DMS114 treated with DMSO at 0.1 percent for 48 hours (cell line): ENCODE measurements at regions not wholly inside any gene's neighbourhood (a gene's known extent, or its start where the extent isn't known, plus 50 kb on each side); places are given as distances from the start of the nearest gene placed in this dataset.
"Not testable (repeated sequence)": the region's sequence is repeated elsewhere in the genome, so short reads cannot be mapped to it uniquely, and the experiment has no call there.

Source experiments
- DNase-seq: peaks from one replicate; lab custom pipeline; 2025; ENCODE audit not compliant: unreplicated experiment; lab: John Stamatoyannopoulos, UW

GRCh38 chr7:20839196-20839735, 52.6 kb upstream of the SP8 start:
- no peak for DNase-seq

DNA sequence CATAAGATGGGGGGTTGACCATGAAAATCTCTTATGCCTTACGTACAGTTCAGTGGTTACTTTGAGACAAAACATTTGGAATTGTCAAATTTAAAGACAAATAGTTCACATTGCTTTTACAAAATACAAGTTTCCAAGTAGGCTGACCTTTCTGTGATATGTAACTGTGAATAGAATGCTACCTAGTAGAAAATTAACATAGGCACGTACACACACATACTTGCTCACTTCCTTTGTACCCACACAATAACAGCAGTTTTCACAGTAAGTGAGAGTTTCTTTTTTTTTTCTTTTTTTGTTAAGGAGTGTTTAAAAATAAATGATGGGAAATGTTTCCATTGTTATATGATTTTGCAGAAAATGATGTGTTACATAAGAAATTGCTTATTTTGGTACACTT, 53.3 kb upstream of the SP8 start:
- no peak for DNase-seq

DNA sequence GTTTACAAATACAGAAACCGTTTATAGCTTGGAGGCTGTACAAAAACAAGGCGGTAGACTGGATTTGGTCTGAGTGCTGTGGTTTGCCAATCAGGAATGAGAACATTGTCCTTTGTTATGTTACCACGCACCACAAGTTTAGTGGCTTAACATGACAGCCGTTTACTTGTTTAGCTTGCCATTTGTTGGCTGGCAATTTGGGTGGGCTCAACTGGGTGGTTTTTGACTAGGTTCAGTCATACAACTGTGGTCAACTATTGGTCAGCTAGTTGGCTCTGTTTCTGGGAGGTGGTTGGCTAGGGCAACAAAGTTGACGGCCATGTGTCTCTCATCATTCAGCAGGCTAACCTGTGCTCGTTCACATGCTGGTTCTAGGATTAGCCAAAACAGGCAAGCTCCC, 60.1 kb upstream of the SP8 start:
- DNase-seq = no peak

GRCh38 chr7:20858951-20859350, 72.3 kb upstream of the SP8 start:
- DNase-seq = no peak

DNA sequence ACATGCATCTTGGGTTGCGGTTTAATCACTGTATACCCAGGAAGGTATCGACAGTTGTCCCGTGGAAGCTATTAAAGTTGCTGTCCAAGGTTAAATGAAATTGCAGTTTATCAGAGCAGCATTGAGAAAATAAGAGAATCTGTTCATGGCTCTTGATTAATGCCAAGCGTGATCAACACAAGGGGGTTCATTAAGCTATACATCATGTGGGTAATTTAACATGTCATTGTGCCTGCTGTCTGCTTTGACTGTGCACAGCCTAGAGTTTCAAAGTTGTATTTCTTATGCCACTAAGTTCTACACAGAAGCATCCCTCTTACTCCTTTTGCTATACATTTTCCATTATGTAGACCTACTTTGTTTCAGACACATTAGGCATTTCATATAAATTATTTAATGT, 74.8 kb upstream of the SP8 start:
- DNase-seq = no peak

- no peak for DNase-seq
Measured at GRCh38 chr7:20862554-20862953, 75.9 kb upstream of the SP8 start.

DNA sequence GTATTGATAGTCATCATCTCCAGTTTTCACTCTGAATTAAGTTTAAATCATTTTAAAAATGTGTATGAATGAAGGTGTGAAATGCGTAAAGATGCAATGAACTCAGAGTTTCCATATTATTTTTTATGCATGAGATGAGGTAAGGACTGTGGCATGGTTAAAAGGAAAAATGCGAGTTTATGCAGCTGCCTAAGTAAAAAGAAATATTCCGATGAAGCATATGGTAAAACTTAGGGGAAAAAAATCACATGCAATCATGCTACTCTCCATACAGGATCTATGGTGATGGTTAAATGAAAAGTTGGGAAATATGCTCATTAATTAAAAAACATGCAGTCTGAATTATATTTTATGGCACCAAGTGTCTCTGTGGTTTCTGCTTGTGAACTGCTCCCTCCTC, 77.5 kb upstream of the SP8 start:
- no peak for DNase-seq

DNA sequence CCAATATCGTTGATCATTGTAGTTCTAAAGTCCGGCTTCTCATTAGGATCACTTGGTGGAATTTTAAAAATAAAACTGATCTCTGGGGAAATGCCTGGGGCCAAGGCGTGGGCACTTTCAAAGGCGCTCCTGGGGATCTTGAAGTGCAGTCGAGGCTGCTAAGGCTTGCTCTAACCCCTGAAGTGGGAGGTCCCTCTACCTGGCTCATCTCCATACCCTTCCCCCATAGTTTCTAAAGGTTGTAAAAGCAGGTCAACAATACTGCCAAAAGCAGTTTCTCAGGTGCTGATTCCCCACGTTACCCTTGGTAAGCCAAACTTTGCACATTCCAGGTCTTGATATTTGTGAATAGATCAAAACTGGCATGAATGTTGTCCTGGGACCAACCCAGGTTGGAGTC, 79.0 kb upstream of the SP8 start:
- DNase-seq = no peak

GRCh38 chr7:20870977-20871376, 84.3 kb upstream of the SP8 start:
- no peak for DNase-seq

- no peak for DNase-seq
Measured at GRCh38 chr7:20892776-20893175, 106.1 kb upstream of the SP8 start.

DNA sequence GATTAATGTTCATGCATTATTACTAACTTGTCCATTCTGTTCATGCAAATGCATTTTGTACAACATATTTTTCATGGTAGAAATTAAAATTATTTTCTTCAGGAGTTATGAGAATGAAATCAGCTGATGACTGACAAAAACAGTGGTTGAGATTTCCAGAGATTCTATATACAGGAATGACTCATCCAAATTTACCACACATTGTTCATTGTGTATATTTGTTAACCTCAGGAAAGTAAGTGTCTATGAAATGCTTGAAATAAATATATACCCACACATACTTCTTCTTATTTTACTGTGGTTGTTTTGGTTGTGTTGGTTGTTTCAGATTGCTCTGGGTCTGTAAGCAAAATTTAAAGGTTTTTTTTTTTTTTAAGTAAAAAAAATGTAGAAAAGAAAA, 108.1 kb upstream of the SP8 start:
- no peak for DNase-seq

GRCh38 chr7:20895563-20895962, 108.9 kb upstream of the SP8 start:
- DNase-seq = no peak

- no peak for DNase-seq
Measured at GRCh38 chr7:20896996-20897395, 110.3 kb upstream of the SP8 start.

- DNase-seq = no peak
Measured at GRCh38 chr7:20906801-20907453, 120.2 kb upstream of the SP8 start.

DNA sequence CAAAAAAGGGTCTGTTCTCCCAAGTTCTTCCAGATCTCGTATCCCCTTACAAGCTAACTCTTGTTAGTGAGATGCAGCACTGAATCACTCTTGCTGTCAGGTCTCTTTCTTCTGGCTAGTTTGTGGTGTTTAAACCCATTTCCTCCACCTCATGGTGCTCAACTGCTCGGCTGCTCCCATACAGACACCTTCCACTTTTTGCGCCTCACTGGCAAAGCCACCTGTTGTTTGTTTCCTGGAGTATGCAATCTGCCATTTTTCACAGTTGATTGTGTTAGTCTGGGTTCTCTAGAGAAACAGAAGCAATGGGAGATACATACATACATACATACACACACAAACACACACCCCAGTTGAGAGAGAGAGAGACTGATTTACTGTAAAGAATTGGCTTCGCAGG, 124.4 kb upstream of the SP8 start:
- DNase-seq = no peak

DNA sequence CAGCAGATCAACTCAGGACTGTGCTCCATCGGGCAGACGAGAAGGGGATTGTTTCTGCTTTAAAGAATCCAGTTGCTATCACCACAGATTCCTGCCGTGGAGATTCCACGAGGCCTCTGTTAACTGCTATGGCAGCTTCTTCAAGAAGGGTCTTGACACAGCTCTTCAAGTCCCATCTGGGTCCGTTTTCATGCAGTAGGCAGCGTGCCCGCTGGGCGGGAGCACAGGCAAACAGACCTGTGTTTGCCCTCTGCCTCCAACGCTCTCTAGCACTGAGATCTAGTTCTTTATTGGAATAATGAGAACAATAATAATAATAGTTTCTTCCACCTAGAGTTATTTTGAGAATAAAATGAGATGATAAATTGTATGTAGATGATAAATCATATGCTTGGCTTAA, 127.2 kb upstream of the SP8 start:
- no peak for DNase-seq

DNA sequence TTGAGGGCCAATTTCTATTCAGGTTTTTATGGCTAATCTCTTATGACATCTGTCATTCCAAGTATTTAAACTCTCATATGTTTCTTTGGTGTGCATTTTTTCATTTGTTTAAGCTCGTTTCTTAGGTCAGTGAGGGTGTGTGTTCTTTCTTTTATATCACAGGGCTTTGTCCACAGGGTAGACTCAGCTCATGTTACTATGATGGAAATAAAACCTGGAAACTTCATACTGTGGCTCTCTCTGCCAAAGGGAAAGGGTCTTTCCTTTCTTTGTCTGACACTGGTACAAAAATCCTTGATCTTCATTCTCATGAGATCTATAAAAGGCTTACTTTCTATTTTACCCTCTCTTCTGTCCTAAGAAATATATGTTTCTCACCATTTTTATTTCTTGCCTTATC, 129.6 kb upstream of the SP8 start:
- DNase-seq = no peak

GRCh38 chr7:20917603-20918002, 130.9 kb upstream of the SP8 start:
- DNase-seq = no peak

- no peak for DNase-seq
Measured at GRCh38 chr7:20918156-20918555, 131.5 kb upstream of the SP8 start.

- DNase-seq = not testable (repeated sequence)
Measured at GRCh38 chr7:20927178-20927577, 140.5 kb upstream of the SP8 start.

GRCh38 chr7:20927976-20928375, 141.3 kb upstream of the SP8 start:
- no peak for DNase-seq

DNA sequence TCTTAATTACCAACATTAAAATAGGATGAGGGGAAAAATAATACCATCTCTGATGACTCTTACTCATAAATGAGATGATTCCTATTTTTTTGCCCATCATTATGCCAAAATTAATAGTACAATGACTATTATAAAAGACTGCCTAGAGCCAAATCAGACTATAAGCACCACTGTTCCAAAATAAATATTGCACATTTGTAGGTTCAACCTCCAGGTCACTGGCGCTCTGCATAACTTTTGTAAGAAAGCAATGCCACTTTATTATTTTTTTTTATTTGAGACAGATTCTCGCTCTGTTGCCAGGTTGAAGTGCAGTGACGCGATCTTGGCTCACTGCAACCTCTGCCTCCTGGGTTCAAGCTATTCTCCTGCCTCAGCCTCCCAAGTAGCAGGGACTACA, 142.5 kb upstream of the SP8 start:
- DNase-seq = no peak

DNA sequence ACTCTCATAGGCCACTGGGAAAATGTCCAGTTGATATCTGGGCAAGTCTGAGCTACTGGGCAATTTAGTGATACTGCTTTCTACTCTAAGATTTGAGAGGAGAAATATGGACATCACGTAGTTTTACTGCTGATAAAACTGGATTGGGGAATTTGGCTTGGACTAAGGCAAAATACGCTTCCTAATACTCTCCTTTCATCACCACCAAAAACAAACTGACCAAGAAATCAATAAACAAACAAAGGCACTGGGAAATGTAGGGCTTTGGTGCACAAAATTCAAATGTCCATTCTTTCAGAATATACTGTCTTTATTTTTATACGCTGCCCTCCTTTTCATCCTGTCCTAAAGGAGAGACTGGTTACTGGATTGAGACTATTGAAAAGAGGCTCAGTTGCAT, 145.1 kb upstream of the SP8 start:
- no peak for DNase-seq
